Stomach (tissue), 8 donors: ENCODE measurements at regions not wholly inside any gene's neighbourhood (a gene's known extent, or its start where the extent isn't known, plus 50 kb on each side); places are given as distances from the start of the nearest gene placed in this dataset.

Source experiments
- DNase-seq, 2 donors: peaks; one replicate each; pipeline versions ENCODE4 v3.0.0 to v3.0.0-alpha.2; 2013 to 2019
- H3K27ac ChIP-seq, 5 donors: fragments of 200-600 bp in 4 of 5; sonication (generic) in 4 of 5; one replicate each; pipeline ENCODE4 v1.5.1; 2013 to 2019; ENCODE audit warnings: mild to moderate bottlenecking in 1 of 5, moderate library complexity in 1 of 5
- H3K27me3 ChIP-seq, 3 donors: fragments of 200-600 bp; sonication (generic); one replicate each; pipeline ENCODE4 v1.5.1; 2017 to 2019; ENCODE audit warnings: mixed run types in 1 of 3
- H3K36me3 ChIP-seq, 4 donors: fragments of 200-600 bp; sonication (generic); 1 replicate in 3 of 4; 2 replicates in 1 of 4; pipeline ENCODE4 v1.5.1; 2016 to 2019
- H3K4me1 ChIP-seq, 4 donors: fragments of 200-600 bp; sonication (generic); one replicate each; pipeline ENCODE4 v1.5.1; 2016 to 2019
- H3K4me3 ChIP-seq, 4 donors: fragments of 200-600 bp; sonication (generic) in 3 of 4; one replicate each; pipeline ENCODE4 v1.5.1; 2016 to 2019; ENCODE audit warnings: mild to moderate bottlenecking in 1 of 4
- H3K9me3 ChIP-seq, 4 donors: fragments of 200-600 bp; sonication (generic); one replicate each; pipeline ENCODE4 v1.5.1; 2016 to 2019
- EP300 ChIP-seq: sonication (generic); formaldehyde crosslinking; IDR thresholded peaks from one replicate; pipeline ENCODE4 v1.6.1; 2017; ENCODE audit warnings: antibody characterized with exemption
- POLR2A ChIP-seq, 4 donors: fragments of 450-650 bp; IDR thresholded peaks; one replicate each; pipeline ENCODE4 v1.6.1; 2016; ENCODE audit warnings: antibody characterized with exemption in 4 of 4, control low read depth in 2 of 4, mild to moderate bottlenecking in 1 of 4, moderate library complexity in 1 of 4
- POLR2AphosphoS5 ChIP-seq, 3 donors: sonication (generic); formaldehyde crosslinking; IDR thresholded peaks; one replicate each; pipeline ENCODE4 v1.6.1; 2016; ENCODE audit warnings: antibody characterized with exemption in 3 of 3
- WGBS, 5 donors: extraction: QIAGEN DNeasy Blood & Tissue Kit in 3 of 5; methylation state at CpG; one replicate each; pipeline versions ENCODE4 v1.1.5 to v1.1.7; 2013 to 2018; 5-methylcytosine and 5-hydroxymethylcytosine counted together
- intact Hi-C: fragments of 100-400 bp; cut with DNase I; formaldehyde crosslinking; loops from one replicate; pipeline ENCODE4 v1.15.1; 2023; ENCODE audit warnings: low total_unique reads
- TF ChIP-seq, protein P1 (sequence below), 7 experiments: fragments of 450-650 bp in 4 of 7; fragments of 200-600 bp in 3 of 7; sonication (generic) in 3 of 7; IDR thresholded peaks; one replicate each; pipeline ENCODE4 v1.5.1; 2016 to 2019; ENCODE audit warnings: antibody characterized with exemption in 7 of 7, control low read depth in 2 of 7, mild to moderate bottlenecking in 1 of 7
- donor health status: healthy with polysubstance abuse.
- donor health status: Bipolar disorder and iron deficiency.
- donor health status: healthy.

- Histone ChIP-seq H3K4me1 (no peaks in the 10 kb centered on the region), H3K27ac (no peak overlapping the region), H3K4me3 (no peak overlapping the region), H3K27me3 (peaks cover 0 to 4% (median 0%) of the 10 kb centered on the region in 3 donors), H3K36me3 (no peaks in the 10 kb centered on the region), H3K9me3 (no peaks in the 10 kb centered on the region)
- 72 to 93% (median 91%) methylated on average over 3 of the region's 3 CpGs for WGBS, 5 donors
- intact Hi-C loops, result no loop called here
- no peak for DNase-seq
- TF ChIP-seq POLR2AphosphoS5 (IDR thresholded peaks at IDR 0.05) (no peak), EP300 (no peak), POLR2A (IDR thresholded peaks at IDR 0.05) (no peak)
- TF ChIP-seq, protein P1, sequence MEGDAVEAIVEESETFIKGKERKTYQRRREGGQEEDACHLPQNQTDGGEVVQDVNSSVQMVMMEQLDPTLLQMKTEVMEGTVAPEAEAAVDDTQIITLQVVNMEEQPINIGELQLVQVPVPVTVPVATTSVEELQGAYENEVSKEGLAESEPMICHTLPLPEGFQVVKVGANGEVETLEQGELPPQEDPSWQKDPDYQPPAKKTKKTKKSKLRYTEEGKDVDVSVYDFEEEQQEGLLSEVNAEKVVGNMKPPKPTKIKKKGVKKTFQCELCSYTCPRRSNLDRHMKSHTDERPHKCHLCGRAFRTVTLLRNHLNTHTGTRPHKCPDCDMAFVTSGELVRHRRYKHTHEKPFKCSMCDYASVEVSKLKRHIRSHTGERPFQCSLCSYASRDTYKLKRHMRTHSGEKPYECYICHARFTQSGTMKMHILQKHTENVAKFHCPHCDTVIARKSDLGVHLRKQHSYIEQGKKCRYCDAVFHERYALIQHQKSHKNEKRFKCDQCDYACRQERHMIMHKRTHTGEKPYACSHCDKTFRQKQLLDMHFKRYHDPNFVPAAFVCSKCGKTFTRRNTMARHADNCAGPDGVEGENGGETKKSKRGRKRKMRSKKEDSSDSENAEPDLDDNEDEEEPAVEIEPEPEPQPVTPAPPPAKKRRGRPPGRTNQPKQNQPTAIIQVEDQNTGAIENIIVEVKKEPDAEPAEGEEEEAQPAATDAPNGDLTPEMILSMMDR (IDR thresholded peaks at IDR 0.05), result no peak
These were observed 176.1 kb downstream of the SH3BP4 start for GRCh38 chr2:235127931-235128330.

DNA sequence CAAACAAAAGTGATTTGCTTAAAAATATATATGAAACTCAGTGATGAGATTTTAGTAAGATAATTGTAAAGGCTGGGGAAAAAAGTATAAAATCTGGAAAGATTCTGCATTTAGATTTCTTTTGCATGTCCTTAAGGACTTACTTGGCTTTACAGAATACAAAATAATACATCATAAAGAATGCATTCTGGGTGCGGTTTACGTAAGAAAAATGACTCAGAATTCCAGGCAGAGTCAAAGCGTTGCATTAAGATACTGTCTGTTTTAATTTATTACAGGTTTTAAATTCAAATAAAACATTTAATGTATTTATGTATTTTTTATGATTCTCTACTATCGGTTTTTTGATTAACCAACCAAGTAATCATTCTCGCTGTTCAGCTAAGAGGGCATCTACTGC is 178.0 kb downstream of the SH3BP4 start:
- WGBS, 5 donors, result 67 to 92% (median 78%) methylated on average over 5 of the region's 5 CpGs
- no peak for DNase-seq
- TF ChIP-seq POLR2A (IDR thresholded peaks at IDR 0.05) (no peak), POLR2AphosphoS5 (IDR thresholded peaks at IDR 0.05) (no peak), EP300 (no peak)
- TF ChIP-seq, protein P1 (IDR thresholded peaks at IDR 0.05), result no peak

DNA sequence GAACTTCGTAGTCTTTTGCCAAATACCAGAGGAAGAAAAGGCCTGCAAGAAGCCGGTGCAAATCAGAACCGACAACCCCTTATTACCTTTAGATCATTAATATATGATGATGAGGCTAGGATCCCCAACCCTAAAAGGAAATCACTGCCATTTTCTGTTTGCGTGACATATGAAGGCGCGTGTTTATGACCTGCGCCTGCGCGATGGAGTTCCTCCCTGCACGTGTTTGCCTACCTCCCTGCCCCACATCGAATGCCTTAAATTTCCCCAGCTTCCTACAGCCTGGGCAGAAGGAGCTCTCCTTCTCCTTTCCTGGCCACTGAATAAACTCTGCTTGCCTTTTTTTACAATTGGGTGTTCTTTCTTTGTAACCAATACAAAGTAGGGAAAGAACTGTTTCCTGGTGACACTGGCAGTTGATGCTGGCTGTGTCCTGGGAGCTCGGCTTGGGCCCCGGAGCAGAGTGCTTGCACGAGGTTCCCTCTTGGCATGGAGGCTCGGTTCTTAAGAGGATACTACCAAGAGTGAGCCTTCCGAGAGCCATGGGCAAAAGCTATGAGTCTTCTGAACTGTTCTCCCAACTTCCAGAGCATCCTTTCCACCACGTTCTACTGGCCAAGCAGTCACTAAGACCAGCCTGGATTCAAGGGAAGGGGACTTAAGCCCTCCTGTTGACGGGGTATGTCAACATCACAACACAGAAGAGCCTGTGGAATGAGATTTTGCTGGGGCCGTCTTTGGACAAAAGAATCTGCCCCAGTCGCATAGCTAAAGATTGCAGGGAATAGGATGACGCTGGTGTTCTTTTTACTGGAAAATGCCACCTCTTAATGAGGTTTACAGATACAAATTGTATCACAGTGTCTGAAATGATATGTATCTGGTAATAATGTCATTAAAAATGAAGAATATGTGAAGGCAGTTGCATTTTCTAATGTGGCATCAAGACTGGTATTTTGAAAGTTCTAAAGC is 179.8 kb downstream of the SH3BP4 start:
- Histone ChIP-seq H3K36me3 (no peaks in the 10 kb centered on the region), H3K27ac (no peak overlapping the region), H3K4me3 (no peak overlapping the region), H3K9me3 (no peaks in the 10 kb centered on the region), H3K27me3 (no peaks in the 10 kb centered on the region), H3K4me1 (peaks cover 0 to 4% (median 0%) of the 10 kb centered on the region in 4 donors)
- DNase-seq, result no peak
- 84 to 91% (median 85%) methylated on average over 21 of the region's 21 CpGs for WGBS, 5 donors
- TF ChIP-seq POLR2AphosphoS5 (IDR thresholded peaks at IDR 0.05) (no peak), POLR2A (IDR thresholded peaks at IDR 0.05) (no peak), EP300 (no peak)
- TF ChIP-seq, protein P1 (IDR thresholded peaks at IDR 0.05), result no peak
- intact Hi-C loops, result loop anchor here (10.0 kb wide), 1 partner anchor 463 kb away; no protein-coding TSS in a partner anchor

More for the DNA sequence above, 178.0 kb downstream of the SH3BP4 start:
- intact Hi-C loops, result loop anchor here (10.0 kb wide), 1 partner anchor 465 kb away; no protein-coding TSS in a partner anchor
- Histone ChIP-seq H3K4me1 (no peaks in the 10 kb centered on the region), H3K4me3 (no peak overlapping the region), H3K36me3 (no peaks in the 10 kb centered on the region), H3K27me3 (no peaks in the 10 kb centered on the region), H3K27ac (no peak overlapping the region), H3K9me3 (no peaks in the 10 kb centered on the region)

DNA sequence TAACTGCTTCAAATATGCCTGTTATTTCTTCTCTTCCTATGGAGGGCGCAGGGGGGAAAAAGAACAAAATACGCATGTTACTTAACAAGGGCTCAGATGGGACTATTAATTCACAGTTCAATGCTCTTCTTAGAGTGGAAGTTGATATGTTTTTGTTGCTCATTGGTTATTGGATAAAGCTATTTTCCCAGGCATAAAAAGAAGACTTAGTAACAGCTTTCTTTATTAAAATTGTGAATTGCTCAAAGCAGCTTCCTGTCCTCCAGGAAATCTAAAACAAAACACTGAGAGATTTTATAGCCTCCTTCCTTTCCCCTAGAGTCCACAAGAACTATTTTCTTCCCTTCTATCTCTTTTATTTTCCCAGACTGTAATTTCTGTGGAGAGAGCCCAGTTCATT is 180.8 kb downstream of the SH3BP4 start:
- no peak overlapping the region for H3K4me3 ChIP-seq
- no peaks in the 10 kb centered on the region for H3K27me3 ChIP-seq
- no peak for DNase-seq
- TF ChIP-seq POLR2A (IDR thresholded peaks at IDR 0.05), result no peak
- TF ChIP-seq, protein P1 (IDR thresholded peaks at IDR 0.05), result no peak
- no peak for TF ChIP-seq EP300
- no peak for TF ChIP-seq POLR2AphosphoS5 (IDR thresholded peaks at IDR 0.05)
- no peak overlapping the region for H3K27ac ChIP-seq
- no peaks in the 10 kb centered on the region for H3K9me3 ChIP-seq
- H3K36me3 ChIP-seq, result no peaks in the 10 kb centered on the region
- intact Hi-C loops, result loop anchor here (10.0 kb wide), 1 partner anchor 462 kb away; no protein-coding TSS in a partner anchor
- H3K4me1 ChIP-seq, result peaks cover 0 to 4% (median 0%) of the 10 kb centered on the region in 4 donors
- 91 to 95% (median 93%) methylated on average over 2 of the region's 2 CpGs for WGBS, 5 donors
